Activated CD4-positive, alpha-beta T cell treated with anti-CD3 and anti-CD28 coated beads for 36 hours (primary cell): ENCODE measurements at regions not wholly inside any gene's neighbourhood (a gene's known extent, or its start where the extent isn't known, plus 50 kb on each side); places are given as distances from the start of the nearest gene placed in this dataset.
"Not testable (repeated sequence)": the region's sequence is repeated elsewhere in the genome, so short reads cannot be mapped to it uniquely, and the experiment has no call there.

Source experiments
- ATAC-seq: fragments of 200-7000 bp; cut with Tn5 transposase; one replicate; pipeline ENCODE4 v1.10.0; 2021; ENCODE audit warnings: mild to moderate bottlenecking, moderate library complexity
- CTCF ChIA-PET: fragments of 350-600 bp; sonication (Branson Sonifier 250); formaldehyde crosslinking; loops from one replicate; lab custom pipeline; 2021; ENCODE audit warnings: antibody characterized with exemption; lab: Charles Lee
- POLR2A ChIA-PET: fragments of 350-600 bp; sonication (Branson Sonifier 250); formaldehyde crosslinking; loops from one replicate; lab custom pipeline; 2021; ENCODE audit warnings: antibody characterized with exemption, inconsistent platforms; lab: Charles Lee
- DNase-seq: peaks from one replicate; pipeline ENCODE4 v3.0.0-alpha.2; 2020
- H3K27ac Mint-ChIP-seq: one replicate; pipeline ENCODE4 v1.8.0; 2021; ENCODE audit warnings: mixed read lengths
- H3K27me3 Mint-ChIP-seq: one replicate; pipeline ENCODE4 v1.8.0; 2021; ENCODE audit warnings: mixed read lengths
- H3K36me3 Mint-ChIP-seq: one replicate; pipeline ENCODE4 v1.8.0; 2021; ENCODE audit warnings: low read depth, mixed read lengths
- H3K4me1 Mint-ChIP-seq: one replicate; pipeline ENCODE4 v1.8.0; 2021; ENCODE audit warnings: mixed read lengths
- H3K4me3 Mint-ChIP-seq: one replicate; pipeline ENCODE4 v1.8.0; 2021; ENCODE audit warnings: mild to moderate bottlenecking, moderate library complexity, mixed read lengths
- H3K9me3 Mint-ChIP-seq: one replicate; pipeline ENCODE4 v1.8.0; 2021; ENCODE audit warnings: low read depth, mixed read lengths
- intact Hi-C, 2 experiments: fragments of 100-400 bp; cut with DNase I in 1 of 2; cut with micrococcal nuclease in 1 of 2; formaldehyde crosslinking; loops; one replicate each; pipeline versions ENCODE4 v1.14.2 to v1.15.1; 2022 to 2024; cut with DNase I, micrococcal nuclease

GRCh38 chr2:19195661-19196060 is 162.8 kb downstream of the OSR1 start:
- CTCF ChIA-PET: no interaction called here
- H3K27me3 Mint-ChIP-seq: no peaks in the 10 kb centered on the region

GRCh38 chr2:19189391-19189790 is 169.0 kb downstream of the OSR1 start:
- intact Hi-C loops: no loop called here
- Mint-ChIP-seq H3K27ac (no peak overlapping the region), H3K9me3 (no peaks in the 10 kb centered on the region), H3K4me1 (no peaks in the 10 kb centered on the region), H3K4me3 (no peak overlapping the region), H3K36me3 (no peaks in the 10 kb centered on the region), H3K27me3 (no peaks in the 10 kb centered on the region)
- ChIA-PET CTCF (no interaction called here), POLR2A (no interaction called here)
- DNase-seq (no peak), ATAC-seq (no peak)

More at GRCh38 chr2:19195661-19196060, 162.8 kb downstream of the OSR1 start:
- no peak overlapping the region for H3K4me3 Mint-ChIP-seq
- no peak overlapping the region for H3K27ac Mint-ChIP-seq
- peaks cover 4% of the 10 kb centered on the region for H3K9me3 Mint-ChIP-seq
- no peak for DNase-seq
- intact Hi-C loops: no loop called here
- POLR2A ChIA-PET: interaction anchor here (0.5 kb wide), 1 partner anchor 44 kb away, joined by 3 read pairs; no protein-coding TSS in a partner anchor
- ATAC-seq: no peak
- no peaks in the 10 kb centered on the region for H3K36me3 Mint-ChIP-seq
- H3K4me1 Mint-ChIP-seq: no peaks in the 10 kb centered on the region

- Mint-ChIP-seq H3K27me3 (no peaks in the 10 kb centered on the region), H3K36me3 (no peaks in the 10 kb centered on the region), H3K4me3 (no peak overlapping the region), H3K9me3 (peaks cover 4% of the 10 kb centered on the region), H3K27ac (no peak overlapping the region), H3K4me1 (no peaks in the 10 kb centered on the region)
- intact Hi-C loops: no loop called here
- ChIA-PET CTCF (no interaction called here), POLR2A (no interaction called here)
- DNase-seq (no peak), ATAC-seq (no peak)
Measured at GRCh38 chr2:19187323-19188020, 171.0 kb downstream of the OSR1 start.

- Mint-ChIP-seq H3K27ac (no peak overlapping the region), H3K4me3 (no peak overlapping the region), H3K36me3 (no peaks in the 10 kb centered on the region), H3K9me3 (peaks cover 22% of the 10 kb centered on the region), H3K4me1 (no peaks in the 10 kb centered on the region), H3K27me3 (no peaks in the 10 kb centered on the region)
- intact Hi-C loops: no loop called here
- ChIA-PET CTCF (no interaction called here), POLR2A (no interaction called here)
- DNase-seq: no peak
- ATAC-seq: no peak
Measured at GRCh38 chr2:19185086-19185485, 173.3 kb downstream of the OSR1 start.

GRCh38 chr2:19178175-19178574 is 180.2 kb downstream of the OSR1 start:
- Mint-ChIP-seq H3K27ac (no peak overlapping the region), H3K27me3 (no peaks in the 10 kb centered on the region)
- CTCF ChIA-PET: no interaction called here

GRCh38 chr2:19176977-19177376 is 181.4 kb downstream of the OSR1 start:
- H3K36me3 Mint-ChIP-seq: no peaks in the 10 kb centered on the region
- intact Hi-C loops: no loop called here
- CTCF ChIA-PET: no interaction called here
- no peak overlapping the region for H3K4me3 Mint-ChIP-seq
- no peak overlapping the region for H3K27ac Mint-ChIP-seq
- POLR2A ChIA-PET: no interaction called here
- DNase-seq (no peak), ATAC-seq (no peak)
- no peaks in the 10 kb centered on the region for H3K27me3 Mint-ChIP-seq
- peaks cover 25% of the 10 kb centered on the region for H3K9me3 Mint-ChIP-seq
- no peaks in the 10 kb centered on the region for H3K4me1 Mint-ChIP-seq

More at GRCh38 chr2:19178175-19178574, 180.2 kb downstream of the OSR1 start:
- POLR2A ChIA-PET: no interaction called here
- DNase-seq: no peak
- intact Hi-C loops: no loop called here
- H3K4me3 Mint-ChIP-seq: no peak overlapping the region
- peaks cover 32% of the 10 kb centered on the region for H3K9me3 Mint-ChIP-seq
- H3K4me1 Mint-ChIP-seq: no peaks in the 10 kb centered on the region
- no peak for ATAC-seq
- H3K36me3 Mint-ChIP-seq: no peaks in the 10 kb centered on the region

GRCh38 chr2:19176172-19176852 is 182.1 kb downstream of the OSR1 start:
- no peak overlapping the region for H3K4me3 Mint-ChIP-seq
- ATAC-seq (no peak), DNase-seq (no peak)
- ChIA-PET CTCF (no interaction called here), POLR2A (no interaction called here)
- intact Hi-C loops: no loop called here
- no peaks in the 10 kb centered on the region for H3K27me3 Mint-ChIP-seq
- H3K36me3 Mint-ChIP-seq: no peaks in the 10 kb centered on the region
- no peak overlapping the region for H3K27ac Mint-ChIP-seq
- H3K4me1 Mint-ChIP-seq: no peaks in the 10 kb centered on the region
- peaks cover 23% of the 10 kb centered on the region for H3K9me3 Mint-ChIP-seq

GRCh38 chr2:19174176-19174575 is 184.2 kb downstream of the OSR1 start:
- no peak for ATAC-seq
- no peaks in the 10 kb centered on the region for H3K36me3 Mint-ChIP-seq
- intact Hi-C loops: no loop called here
- no peak overlapping the region for H3K27ac Mint-ChIP-seq
- H3K9me3 Mint-ChIP-seq: peaks cover 10% of the 10 kb centered on the region
- no peak for DNase-seq
- no peaks in the 10 kb centered on the region for H3K4me1 Mint-ChIP-seq
- H3K4me3 Mint-ChIP-seq: no peak overlapping the region
- POLR2A ChIA-PET: no interaction called here
- no peaks in the 10 kb centered on the region for H3K27me3 Mint-ChIP-seq
- CTCF ChIA-PET: interaction anchor here (0.7 kb wide), 1 partner anchor 40 kb away, joined by 3 read pairs; no protein-coding TSS in a partner anchor

GRCh38 chr2:19171409-19171808 is 187.0 kb downstream of the OSR1 start:
- POLR2A ChIA-PET: no interaction called here
- CTCF ChIA-PET: no interaction called here
- ATAC-seq: no peak
- H3K4me3 Mint-ChIP-seq: no peak overlapping the region
- no peaks in the 10 kb centered on the region for H3K4me1 Mint-ChIP-seq
- H3K36me3 Mint-ChIP-seq: no peaks in the 10 kb centered on the region
- H3K9me3 Mint-ChIP-seq: peaks cover 2% of the 10 kb centered on the region
- no peaks in the 10 kb centered on the region for H3K27me3 Mint-ChIP-seq
- intact Hi-C loops: no loop called here
- no peak for DNase-seq
- no peak overlapping the region for H3K27ac Mint-ChIP-seq

GRCh38 chr2:19169134-19169768 is 189.2 kb downstream of the OSR1 start:
- Mint-ChIP-seq H3K27ac (no peak overlapping the region), H3K4me1 (no peaks in the 10 kb centered on the region), H3K27me3 (no peaks in the 10 kb centered on the region), H3K4me3 (no peak overlapping the region), H3K9me3 (no peaks in the 10 kb centered on the region), H3K36me3 (no peaks in the 10 kb centered on the region)
- ATAC-seq (no peak), DNase-seq (no peak)
- POLR2A ChIA-PET: no interaction called here
- CTCF ChIA-PET: interaction anchor here (0.6 to 1.0 kb wide), 2 partner anchors 345 to 406 kb away, joined by 3 to 4 read pairs; no protein-coding TSS in a partner anchor
- intact Hi-C loops: no loop called here

GRCh38 chr2:19164099-19164498 is 194.3 kb downstream of the OSR1 start:
- H3K4me3 Mint-ChIP-seq, H3K27ac Mint-ChIP-seq, H3K36me3 Mint-ChIP-seq, intact Hi-C loops, H3K27me3 Mint-ChIP-seq, H3K4me1 Mint-ChIP-seq, CTCF ChIA-PET, ATAC-seq, POLR2A ChIA-PET, DNase-seq: not testable (repeated sequence)
- H3K9me3 Mint-ChIP-seq: peaks cover 14% of the 10 kb centered on the region

GRCh38 chr2:19158896-19159295 is 199.5 kb downstream of the OSR1 start:
- Mint-ChIP-seq H3K27ac (no peak overlapping the region), H3K4me1 (no peaks in the 10 kb centered on the region), H3K27me3 (no peaks in the 10 kb centered on the region), H3K4me3 (no peak overlapping the region), H3K36me3 (no peaks in the 10 kb centered on the region), H3K9me3 (peaks cover 14% of the 10 kb centered on the region)
- intact Hi-C loops: no loop called here
- POLR2A ChIA-PET: no interaction called here
- ATAC-seq (no peak), DNase-seq (no peak)
- CTCF ChIA-PET: no interaction called here
